Testis (tissue), 2 donors: ENCODE measurements at regions not wholly inside any gene's neighbourhood (a gene's known extent, or its start where the extent isn't known, plus 50 kb on each side); places are given as distances from the start of the nearest gene placed in this dataset.

Source experiments
- CTCF ChIP-seq, 3 experiments: fragments of 450-650 bp in 2 of 3; fragments of 200-600 bp in 1 of 3; sonication (generic) in 1 of 3; IDR thresholded peaks; one replicate each; pipeline ENCODE4 v1.5.1; 2016 to 2019; ENCODE audit warnings: antibody characterized with exemption in 3 of 3, mild to moderate bottlenecking in 2 of 3, moderate library complexity in 1 of 3
- POLR2A ChIP-seq: fragments of 450-650 bp; IDR thresholded peaks from one replicate; pipeline ENCODE4 v1.6.1; 2017; ENCODE audit warnings: antibody characterized with exemption, mild to moderate bottlenecking, moderate library complexity

- no peak for TF ChIP-seq CTCF (IDR thresholded peaks at IDR 0.05)
- TF ChIP-seq POLR2A = no peak
These were observed 178.4 kb downstream of the POLR2M start for GRCh38 chr15:57884936-57885335.
